D721Med (cell line): ENCODE measurements at regions not wholly inside any gene's neighbourhood (a gene's known extent, or its start where the extent isn't known, plus 50 kb on each side); places are given as distances from the start of the nearest gene placed in this dataset.

Experiments
- DNase-seq: peaks from one replicate; pipeline ENCODE4 v3.0.0; 2011; ENCODE audit warnings: low spot score; ENCODE audit not compliant: insufficient read length
- FAIRE-seq: peaks from 2 replicates; lab custom pipeline; 2011; peaks lifted over from hg19 to GRCh38; lab: Jason Lieb, UNC
- TF ChIP-seq, protein P1 (sequence below): IDR thresholded peaks from 2 replicates; pipeline ENCODE4 v1.5.1; 2012; ENCODE audit warnings: mild to moderate bottlenecking, control low read depth; ENCODE audit not compliant: insufficient read depth; ENCODE audit errors: missing control alignments

GRCh38 chr10:83179371-83179770 is 959.9 kb upstream of the GHITM start:
- no peak for DNase-seq
- no peak for FAIRE-seq
- TF ChIP-seq, protein P1, sequence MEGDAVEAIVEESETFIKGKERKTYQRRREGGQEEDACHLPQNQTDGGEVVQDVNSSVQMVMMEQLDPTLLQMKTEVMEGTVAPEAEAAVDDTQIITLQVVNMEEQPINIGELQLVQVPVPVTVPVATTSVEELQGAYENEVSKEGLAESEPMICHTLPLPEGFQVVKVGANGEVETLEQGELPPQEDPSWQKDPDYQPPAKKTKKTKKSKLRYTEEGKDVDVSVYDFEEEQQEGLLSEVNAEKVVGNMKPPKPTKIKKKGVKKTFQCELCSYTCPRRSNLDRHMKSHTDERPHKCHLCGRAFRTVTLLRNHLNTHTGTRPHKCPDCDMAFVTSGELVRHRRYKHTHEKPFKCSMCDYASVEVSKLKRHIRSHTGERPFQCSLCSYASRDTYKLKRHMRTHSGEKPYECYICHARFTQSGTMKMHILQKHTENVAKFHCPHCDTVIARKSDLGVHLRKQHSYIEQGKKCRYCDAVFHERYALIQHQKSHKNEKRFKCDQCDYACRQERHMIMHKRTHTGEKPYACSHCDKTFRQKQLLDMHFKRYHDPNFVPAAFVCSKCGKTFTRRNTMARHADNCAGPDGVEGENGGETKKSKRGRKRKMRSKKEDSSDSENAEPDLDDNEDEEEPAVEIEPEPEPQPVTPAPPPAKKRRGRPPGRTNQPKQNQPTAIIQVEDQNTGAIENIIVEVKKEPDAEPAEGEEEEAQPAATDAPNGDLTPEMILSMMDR: no peak

- FAIRE-seq (no peak), DNase-seq (no peak)
- TF ChIP-seq, protein P1: no peak
These were observed 957.2 kb upstream of the GHITM start for GRCh38 chr10:83182076-83182475.

- FAIRE-seq: no peak
- no peak for DNase-seq
- TF ChIP-seq, protein P1: no peak
These were observed 954.7 kb upstream of the GHITM start for GRCh38 chr10:83184641-83185040.

- TF ChIP-seq, protein P1: no peak
- FAIRE-seq (no peak), DNase-seq (no peak)
These were observed 948.7 kb upstream of the GHITM start for GRCh38 chr10:83190614-83191013.

DNA sequence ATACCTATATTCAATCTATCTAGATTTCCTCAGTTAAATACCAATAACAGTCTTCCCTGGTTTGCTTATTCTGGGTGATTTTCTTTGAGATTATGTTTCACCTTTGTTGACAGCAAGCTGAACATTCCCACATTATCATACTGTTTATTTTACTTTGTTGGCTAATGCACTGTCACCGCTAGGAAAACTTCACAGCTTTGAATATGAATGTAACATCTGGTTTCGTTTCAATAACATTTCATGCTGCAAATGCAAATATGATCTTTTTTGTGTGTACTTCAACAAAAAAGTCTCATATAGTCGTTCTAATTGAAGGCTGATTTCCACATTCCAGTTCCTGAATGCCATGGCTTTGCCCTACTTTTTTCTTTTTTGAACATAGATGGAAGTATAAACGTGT is 946.3 kb upstream of the GHITM start:
- TF ChIP-seq, protein P1: no peak
- no peak for DNase-seq
- no peak for FAIRE-seq

DNA sequence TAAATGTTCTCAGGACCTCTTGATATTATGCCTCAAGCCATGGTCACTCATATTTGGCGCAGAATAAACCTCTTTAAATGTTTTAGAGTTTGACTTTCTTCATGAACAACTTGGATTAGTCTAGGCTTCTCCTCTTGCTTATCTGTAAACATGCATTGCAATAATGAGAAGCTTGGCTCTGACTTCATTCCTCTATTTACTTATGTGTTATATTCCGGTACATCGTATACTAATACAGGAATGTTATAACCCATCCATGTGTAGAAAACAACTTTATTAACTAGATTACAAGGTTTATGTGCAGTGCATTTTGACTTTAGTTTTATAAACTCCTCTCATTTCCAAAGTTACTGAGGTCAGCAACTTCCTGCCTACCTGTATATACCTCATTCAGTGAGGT is 944.3 kb upstream of the GHITM start:
- FAIRE-seq (no peak), DNase-seq (no peak)
- TF ChIP-seq, protein P1: no peak

- TF ChIP-seq, protein P1: no peak
- DNase-seq: no peak
These were observed 939.9 kb upstream of the GHITM start for GRCh38 chr10:83199374-83199773.

More at GRCh38 chr10:83199374-83199773, 939.9 kb upstream of the GHITM start:
- no peak for FAIRE-seq
